ENCODE measurements at regions not wholly inside any gene's neighbourhood (a gene's known extent, or its start where the extent isn't known, plus 50 kb on each side); places are given as distances from the start of the nearest gene placed in this dataset.
"Not testable (repeated sequence)": the region's sequence is repeated elsewhere in the genome, so short reads cannot be mapped to it uniquely, and the experiment has no call there.

DNA sequence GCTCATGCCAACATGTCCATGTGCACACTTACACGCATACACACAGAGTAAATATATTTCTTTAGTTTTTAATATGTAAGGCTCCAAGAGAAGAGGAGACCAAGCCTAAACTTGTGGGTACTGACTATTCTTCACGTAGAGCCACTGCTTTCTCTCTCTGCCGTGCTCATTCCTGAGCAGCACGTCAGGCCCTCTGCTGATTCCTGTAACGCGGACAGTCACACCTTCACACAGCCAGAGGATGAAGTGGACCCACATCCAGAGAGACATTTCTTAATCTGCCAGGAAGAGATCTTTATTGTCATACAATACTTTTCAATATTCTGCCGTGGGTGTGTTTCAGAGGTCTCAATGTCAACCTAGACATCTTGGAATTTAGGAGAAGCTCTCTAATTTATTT, 560.7 kb downstream of the STK39 start:
- no peak for DNase-seq (ENCODE audit: low read depth, low spot score)

DNA sequence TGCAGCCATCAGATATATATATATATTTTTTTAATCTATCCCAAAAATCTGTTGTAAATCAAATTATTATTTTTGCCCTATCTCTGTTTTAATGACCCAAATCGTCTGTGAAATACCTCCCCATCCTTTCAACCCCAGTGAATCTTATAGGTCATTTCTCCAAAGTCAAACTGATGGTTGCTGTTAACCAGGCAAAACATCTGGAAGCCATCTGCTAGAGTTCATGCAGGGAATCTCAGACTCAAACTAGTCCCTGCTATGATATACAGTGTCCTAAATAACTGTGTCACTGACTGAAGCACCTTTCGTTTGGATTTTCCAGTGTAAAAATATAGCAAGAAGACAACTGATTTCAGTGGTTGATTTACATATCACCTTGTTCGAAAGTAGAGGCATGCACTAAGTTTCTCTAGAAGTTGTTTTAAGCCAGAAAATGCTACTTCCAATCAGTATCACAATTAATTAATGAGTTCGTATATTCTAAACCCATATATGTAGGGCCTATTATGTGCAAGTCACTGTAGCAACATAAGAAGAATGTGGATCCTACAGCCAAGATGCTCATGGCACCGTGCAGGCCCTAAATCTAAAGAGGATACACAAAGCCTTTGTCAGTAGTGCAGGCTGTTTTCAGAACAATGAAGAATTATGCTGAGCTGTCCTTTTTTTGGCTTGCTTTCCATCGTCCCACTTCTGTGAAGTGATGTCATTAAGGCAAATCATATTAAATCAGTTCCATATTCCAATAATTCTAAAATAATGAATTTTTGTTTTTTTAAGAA, 566.0 kb downstream of the STK39 start:
- no peak for DNase-seq (ENCODE audit: low read depth, low spot score)

DNA sequence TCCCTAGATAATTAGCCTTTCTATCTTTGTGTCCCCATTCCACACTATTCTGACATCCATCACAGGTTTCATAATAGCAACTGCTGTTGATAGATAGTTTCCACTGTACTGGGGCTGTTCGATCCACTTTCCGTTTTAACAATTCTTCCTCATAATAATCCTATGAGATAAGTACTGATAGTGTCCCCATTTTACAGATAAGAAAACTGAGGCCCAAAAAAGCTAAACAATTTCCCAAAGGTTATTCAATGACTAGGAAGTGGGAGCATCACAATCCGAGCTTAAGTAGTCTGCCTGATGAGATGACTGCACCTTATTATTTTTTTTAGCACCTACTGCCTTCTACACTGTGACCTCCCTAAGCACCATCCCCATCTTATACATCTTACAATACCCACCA, 569.2 kb downstream of the STK39 start:
- no peak for DNase-seq (ENCODE audit: low read depth, low spot score)

DNA sequence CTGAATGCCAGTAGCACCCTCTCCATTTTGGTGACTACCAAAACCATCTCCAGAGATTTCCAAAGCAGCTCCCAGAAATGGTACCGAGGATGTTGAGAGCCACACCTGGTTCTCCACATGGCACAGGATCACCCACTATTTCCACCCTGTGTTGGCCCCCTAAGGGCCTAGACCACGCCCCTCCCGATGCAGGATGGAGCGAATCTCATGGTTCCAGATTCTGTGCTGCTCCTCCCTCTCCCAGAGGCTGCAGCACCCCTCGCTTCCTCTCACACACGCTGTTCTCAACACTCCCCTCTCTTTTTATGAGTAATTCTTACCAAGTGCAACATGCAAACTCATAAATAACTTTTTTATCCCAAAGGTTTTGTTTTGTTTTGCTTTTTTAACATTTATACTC, 571.5 kb downstream of the STK39 start:
- DNase-seq (ENCODE audit: low read depth, low spot score), result no peak

DNA sequence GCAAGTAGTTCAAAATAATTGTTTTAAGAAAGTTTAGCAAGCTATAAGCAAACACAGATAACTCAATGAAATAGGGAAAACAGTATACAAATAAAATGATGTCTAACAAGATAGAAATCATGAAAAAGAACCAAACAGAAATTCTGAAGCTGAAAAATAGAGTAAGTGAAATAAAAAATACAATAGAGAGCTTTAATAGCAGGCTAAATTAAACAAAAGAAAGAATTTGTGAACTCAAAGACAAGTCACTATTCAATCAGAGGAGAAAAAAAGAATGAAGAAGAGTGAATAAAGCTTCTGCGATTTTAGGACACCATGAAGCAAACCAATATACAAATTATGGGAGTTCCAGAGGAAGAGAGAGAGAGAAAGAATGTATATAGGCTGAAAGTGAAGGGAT, 576.8 kb downstream of the STK39 start:
- DNase-seq (ENCODE audit: low read depth, low spot score), result no peak

DNA sequence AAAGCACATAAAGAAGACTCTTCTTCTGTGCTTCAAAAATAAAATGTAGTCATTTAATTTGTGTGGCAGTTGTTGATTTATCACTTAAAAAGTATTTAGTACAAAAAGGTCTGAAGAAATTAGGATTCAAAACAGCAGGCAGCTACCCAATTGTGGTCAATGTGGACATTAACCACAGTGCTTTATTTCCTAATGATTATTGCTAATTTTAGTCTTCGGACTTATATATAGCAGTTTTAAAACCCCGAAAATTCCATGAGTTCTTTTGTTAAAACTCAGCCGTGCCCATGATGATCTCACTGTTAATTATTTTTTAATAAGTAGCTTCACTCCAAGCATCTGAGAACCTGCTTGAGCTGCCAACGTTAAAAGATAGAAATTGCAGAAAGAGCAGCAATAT, 594.3 kb downstream of the STK39 start:
- DNase-seq (ENCODE audit: low read depth, low spot score), result no peak

DNA sequence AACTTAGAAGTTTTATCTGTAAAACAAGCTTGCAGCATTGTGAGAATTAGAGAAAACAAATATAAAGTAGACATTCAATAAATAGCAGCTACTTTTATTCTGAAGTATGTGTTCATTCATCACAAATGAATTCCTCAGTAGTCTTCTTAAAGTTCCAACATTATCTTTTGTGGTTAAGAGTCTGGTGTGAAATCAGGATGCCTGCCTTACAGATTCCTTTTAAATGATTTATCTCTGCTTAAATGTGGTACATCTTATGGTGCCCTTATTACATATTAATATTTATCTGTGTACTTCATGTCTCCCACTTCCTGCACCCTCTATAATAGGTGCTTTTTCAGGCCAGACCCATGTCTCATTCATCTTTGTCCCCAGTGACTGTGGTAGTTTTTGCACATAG, 595.0 kb downstream of the STK39 start:
- DNase-seq (ENCODE audit: low read depth, low spot score), result no peak

DNA sequence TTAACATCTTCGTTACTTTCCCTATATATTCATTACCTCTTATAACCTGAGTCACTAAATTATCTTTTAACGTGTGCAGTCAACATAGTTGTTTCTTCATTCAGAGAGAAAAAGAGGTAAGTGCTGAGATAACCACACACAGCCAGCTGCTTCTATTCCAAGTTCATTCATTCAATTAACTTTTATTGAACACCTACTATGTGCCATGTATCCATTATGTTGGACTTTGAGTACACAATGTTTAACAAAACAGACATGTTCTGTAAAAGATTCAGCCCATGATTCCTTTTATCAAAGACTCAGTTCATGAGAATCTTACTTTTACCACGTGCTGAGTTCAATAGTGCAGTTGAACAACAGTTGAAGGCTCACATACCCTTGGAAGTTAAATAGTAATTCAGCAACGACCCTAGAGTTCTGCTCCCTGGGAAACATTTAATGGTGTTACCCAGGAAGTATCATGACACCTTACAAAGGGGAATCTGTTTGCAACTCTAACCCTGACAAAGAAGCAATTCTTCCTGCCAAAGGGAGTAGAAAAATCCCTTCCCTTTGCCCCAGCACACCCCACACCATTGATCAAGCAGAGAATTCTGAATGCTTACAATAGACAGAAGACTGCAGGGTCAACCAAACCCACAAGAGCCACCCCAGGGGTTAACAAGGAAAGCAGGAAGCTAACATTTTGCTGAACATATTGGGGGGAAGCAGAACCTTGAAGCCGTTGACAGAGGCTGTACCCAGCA, 595.8 kb downstream of the STK39 start:
- no peak for DNase-seq (ENCODE audit: low read depth, low spot score)

DNA sequence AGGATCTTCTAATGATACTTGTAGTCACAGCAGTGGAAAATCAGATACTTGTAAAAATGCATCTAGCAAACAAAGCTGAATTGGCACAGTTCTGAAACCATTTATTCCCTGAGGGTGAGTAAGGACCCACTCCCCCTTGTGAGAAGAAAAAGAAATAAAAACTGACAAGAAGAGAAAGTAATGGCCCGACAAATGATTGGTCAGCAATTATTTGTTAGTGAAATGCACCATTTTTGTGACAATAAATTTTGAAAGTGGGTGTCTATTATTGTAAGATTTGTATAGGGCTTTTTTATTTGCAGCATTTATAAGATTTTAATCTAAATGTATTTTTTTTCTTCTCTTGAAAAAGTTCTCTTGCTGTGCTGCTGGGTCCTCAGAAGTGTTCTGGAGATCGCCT, 600.8 kb downstream of the STK39 start:
- no peak for DNase-seq (ENCODE audit: low read depth, low spot score)

DNA sequence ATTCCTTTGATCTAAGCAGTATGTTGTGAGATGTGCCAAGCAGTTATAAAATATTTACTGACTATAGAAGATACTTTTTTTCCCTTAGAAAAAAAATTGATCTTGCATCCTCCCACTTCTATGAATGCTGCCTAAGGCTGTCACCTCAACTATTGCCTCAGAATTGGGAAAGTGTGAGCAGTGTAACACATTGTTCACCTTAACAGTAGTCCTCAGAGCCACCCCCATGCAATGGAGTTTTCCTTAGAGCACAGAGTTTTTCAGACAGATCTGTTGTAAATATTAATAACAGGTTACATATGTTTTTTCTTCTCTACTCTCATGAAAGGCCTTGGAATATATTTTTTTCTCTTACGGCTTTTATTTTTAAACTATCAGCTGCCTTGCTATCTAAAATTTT, 607.3 kb downstream of the STK39 start:
- DNase-seq (ENCODE audit: low read depth, low spot score), result no peak

DNA sequence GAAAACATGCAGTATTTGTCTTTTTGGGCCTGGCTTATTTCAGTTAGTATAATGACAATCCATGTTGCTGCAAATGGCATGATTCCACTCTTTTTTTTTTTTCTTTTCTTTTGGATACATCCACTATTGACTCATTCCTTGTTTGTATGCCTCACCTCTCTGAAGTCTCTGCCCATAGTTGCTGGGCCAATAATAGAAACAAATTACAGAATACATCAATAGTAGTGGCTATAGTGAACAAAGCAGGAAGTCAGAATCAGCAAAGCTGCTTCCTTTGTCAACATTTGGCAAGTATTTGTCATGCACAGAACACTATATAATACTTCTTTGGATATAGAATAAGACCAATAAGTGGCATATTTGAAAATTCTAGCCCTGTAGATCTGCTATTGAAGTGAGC, 609.7 kb downstream of the STK39 start:
- DNase-seq (ENCODE audit: low read depth, low spot score), result no peak

DNA sequence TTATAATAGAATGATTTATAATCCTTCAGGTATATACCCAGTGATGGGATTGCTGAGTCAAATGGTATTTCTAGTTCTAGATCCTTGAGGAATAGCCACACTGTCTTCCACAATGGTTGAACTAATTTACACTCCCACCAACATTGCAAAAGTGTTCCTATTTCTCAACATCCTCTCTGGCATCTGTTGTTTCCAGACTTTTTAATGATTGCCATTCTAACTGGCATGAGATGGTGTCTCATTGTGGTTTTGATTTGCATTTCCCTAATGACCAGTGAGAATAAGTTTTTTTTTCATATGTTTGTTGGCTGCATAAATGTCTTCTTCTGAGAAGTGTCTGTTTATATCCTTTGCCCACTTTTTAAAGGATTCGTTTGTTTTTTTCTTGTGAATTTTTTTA, 615.1 kb downstream of the STK39 start:
- not testable (repeated sequence) for DNase-seq (ENCODE audit: low read depth, low spot score)

DNA sequence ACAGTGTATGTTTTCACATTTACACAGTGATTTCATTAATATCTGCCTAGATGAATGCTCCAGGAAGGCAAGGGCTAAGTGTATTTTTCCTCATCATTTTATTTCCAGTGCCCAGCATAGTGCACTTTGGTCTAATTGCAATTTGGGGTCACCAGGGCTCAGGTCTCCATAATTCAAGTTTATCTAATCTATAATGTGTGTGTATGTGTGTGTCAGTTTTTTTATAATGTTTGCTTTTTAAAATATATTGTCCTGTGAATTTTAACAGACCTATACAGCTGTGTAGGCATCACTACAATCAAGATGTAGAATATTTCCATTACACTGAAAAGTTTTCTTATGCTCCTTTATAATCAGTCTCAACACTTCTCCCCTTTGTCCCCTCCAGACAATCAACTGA, 620.4 kb downstream of the STK39 start:
- DNase-seq (ENCODE audit: low read depth, low spot score), result no peak

DNA sequence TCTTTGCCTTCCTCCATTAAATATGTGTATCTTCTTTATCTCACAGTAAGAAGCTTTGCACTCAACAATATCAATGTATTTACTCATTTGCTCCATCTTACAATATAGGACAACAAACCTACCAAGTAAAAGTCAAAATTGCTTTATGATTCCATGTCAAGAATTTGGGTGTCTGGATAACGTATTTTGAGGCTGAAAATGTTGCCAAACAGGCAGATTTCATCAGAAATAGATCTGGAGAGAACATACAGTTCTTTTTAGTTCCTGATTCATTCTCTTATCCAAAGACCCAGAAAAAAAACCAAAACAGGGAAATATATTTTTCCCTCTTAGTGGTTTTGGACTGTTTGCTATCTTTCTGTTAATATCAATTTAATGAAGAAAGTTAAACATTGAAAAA, 621.1 kb downstream of the STK39 start:
- DNase-seq (ENCODE audit: low read depth, low spot score), result no peak

DNA sequence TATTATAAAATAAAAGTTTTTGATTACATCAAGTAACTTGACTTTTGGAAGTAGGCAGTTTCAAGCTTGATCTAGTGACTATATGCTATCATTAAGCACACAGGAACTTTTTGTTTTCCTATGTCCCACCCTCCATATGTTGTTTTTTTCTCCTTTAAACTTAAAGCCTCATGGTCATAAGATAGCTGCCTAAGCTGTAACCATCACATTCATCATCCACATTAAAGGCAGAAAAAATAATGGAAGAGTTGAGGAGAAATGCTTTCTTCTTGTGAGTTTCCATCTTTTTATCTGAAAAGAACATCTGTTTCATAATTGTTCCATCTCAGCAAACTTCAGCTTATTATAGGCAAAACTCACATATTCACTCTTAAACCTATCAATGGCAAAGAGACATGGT, 630.4 kb downstream of the STK39 start:
- no peak for DNase-seq (ENCODE audit: low read depth, low spot score)

DNA sequence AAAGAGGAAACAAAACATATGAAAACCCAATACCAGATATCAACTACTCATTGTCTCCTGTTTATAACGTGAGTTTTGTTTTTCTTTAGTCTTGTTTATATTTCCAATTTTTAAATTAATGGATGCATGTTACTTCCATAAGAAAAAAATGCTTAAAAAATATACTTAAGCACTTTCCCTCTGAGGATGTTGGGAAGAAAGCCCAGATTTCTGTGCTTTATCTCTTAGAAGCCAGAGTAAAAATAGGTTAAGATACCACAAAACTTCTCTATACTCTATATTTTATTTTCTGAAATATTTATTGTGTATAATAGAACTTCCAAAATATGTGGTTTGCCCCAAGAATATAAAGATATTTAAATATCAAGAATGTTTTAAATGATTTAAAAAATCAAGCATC, 633.9 kb downstream of the STK39 start:
- no peak for DNase-seq (ENCODE audit: low read depth, low spot score)

DNA sequence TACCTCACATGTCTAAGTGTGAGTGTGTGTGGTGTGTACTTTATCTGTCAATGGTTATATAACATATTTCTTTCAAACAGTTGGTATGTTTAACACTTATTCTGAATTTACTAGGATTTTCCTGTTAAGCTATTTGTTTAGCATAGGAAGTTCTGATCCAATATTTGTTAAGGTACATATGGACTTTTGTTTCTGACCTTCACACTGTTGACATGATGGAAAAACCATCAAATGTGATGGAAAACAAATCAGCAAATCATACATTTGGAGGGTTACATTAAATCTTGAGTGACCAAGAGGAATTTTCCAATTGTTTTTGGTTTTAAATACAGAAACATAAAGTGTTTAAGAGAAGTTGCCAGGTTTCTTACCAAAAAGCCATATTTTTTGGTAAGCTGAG, 638.9 kb downstream of the STK39 start:
- no peak for DNase-seq (ENCODE audit: low read depth, low spot score)

DNA sequence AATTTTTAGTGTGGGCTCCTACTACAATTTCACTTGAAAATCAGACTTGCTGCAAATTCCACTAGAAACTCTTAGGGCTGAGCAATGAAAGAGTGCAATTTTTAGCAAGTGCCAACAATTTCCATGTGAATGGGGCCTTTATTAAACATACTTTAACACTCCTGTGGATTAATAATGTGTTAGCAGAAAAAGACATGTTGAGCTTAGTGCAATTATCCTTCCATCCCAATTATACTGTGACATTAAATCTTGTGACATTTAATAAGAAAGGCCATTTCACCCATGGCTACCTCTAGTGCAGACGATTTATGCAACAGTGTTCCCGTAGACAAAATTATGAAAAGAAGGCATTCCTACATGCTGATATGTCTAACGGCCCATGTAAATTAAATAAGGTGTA, 639.7 kb downstream of the STK39 start:
- DNase-seq (ENCODE audit: low read depth, low spot score), result no peak

DNA sequence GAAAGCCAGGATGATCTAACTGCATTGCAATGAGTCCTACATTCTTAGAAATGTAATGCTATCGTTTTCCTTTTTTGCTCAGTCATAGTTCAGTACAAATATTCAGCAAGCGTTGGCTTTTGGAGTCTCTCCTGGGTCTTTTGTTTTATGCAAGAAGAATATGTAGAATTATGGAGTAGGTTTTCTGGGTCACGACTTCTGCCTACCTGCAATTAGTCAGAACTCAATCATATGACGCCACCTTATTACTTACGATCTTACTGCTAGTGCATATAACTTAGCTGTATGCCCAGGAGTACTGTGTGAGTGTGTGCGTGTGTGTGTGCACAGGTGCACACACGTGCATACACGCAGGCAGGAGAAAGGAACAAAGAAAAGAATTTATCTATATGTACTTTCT, 640.2 kb downstream of the STK39 start:
- no peak for DNase-seq (ENCODE audit: low read depth, low spot score)

DNA sequence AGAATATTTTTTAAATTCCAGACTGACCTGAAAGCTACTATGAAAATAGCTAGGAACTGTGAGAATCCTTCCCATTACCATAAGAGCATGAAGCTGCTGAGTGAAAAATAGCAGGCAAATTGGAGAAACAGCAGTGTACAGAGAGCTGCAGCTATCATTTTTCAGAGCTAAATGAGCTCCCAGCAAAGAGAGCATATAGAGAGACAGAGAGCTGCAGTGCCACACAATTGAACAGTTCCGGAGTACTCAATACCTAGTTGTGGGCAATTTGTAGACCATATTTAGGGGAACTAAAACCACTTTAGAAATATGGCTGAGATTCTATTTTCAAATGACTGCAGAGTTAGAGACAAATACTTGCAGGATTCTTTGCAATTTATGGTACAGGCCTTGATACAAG, 645.3 kb downstream of the STK39 start:
- no peak for DNase-seq (ENCODE audit: low read depth, low spot score)

DNA sequence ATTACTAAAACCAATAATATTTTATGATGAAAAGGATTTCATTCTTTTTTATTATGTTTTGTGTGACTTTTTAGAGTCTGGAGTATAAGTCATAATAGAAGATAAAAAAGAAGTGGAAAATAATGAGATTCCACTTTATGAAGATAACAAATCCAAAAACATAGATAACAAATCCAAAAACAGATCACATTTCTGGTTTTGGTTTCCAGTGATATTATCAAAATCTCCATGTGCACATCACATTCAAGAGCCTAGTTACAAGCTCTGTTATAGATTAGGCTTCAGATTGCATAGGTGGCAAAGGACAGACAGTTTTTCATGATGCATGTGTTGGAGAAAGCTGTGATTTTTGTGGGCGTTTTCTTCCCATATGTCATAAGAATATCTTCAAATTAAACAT, 648.2 kb downstream of the STK39 start:
- DNase-seq (ENCODE audit: low read depth, low spot score), result no peak

DNA sequence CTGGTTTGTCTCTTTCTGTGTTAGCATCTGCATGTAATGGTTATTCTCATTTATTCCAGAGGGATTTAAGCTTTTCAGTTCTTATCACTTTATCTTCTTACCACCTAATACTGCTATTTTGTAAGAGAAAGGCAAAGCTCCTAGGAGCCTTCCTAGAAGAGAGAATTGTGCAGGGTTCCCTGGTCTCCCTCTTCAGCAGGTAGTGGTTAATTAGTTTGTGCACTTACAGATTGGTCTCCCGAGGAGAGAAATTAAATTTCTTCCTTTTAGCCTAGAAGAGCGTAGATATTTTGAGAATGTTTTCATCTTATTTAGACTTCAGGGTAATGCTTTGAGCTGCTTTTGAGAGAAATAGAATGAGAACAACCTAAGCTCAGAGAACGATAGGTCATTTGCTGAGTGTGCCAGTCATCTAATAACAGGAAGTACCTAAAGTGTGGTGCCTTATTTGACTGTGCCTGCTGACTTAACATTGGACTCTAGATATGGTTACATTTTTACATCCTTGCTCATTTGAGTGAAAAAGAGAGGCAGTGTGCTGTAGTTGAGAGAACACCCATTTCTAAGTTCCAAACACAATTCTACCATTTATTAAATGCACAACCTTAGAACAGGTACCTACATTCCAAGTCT, 651.4 kb downstream of the STK39 start:
- no peak for DNase-seq (ENCODE audit: low read depth, low spot score)

DNA sequence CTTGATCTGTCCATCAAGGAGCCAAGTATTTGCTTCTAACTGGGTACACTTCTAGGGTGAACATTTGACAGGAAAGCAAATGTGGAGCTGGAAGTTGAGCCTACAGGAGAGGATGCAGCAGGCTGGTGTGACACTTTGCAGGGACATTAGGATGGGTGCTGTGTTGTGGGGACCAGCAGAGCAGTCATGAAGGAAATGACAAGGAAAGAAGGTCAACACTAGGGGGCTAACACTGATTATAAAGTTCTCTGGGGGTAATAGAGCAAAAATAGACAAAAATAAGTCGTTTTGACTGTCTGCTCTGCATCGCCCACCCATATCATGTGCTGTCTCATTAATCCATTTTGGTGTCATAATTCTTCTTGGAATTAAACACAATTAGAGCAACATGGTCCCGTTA, 652.4 kb downstream of the STK39 start:
- no peak for DNase-seq (ENCODE audit: low read depth, low spot score)

Data from brain pericyte (primary cell).